ENCODE measurements at regions not wholly inside any gene's neighbourhood (a gene's known extent, or its start where the extent isn't known, plus 50 kb on each side); places are given as distances from the start of the nearest gene placed in this dataset.

DNA sequence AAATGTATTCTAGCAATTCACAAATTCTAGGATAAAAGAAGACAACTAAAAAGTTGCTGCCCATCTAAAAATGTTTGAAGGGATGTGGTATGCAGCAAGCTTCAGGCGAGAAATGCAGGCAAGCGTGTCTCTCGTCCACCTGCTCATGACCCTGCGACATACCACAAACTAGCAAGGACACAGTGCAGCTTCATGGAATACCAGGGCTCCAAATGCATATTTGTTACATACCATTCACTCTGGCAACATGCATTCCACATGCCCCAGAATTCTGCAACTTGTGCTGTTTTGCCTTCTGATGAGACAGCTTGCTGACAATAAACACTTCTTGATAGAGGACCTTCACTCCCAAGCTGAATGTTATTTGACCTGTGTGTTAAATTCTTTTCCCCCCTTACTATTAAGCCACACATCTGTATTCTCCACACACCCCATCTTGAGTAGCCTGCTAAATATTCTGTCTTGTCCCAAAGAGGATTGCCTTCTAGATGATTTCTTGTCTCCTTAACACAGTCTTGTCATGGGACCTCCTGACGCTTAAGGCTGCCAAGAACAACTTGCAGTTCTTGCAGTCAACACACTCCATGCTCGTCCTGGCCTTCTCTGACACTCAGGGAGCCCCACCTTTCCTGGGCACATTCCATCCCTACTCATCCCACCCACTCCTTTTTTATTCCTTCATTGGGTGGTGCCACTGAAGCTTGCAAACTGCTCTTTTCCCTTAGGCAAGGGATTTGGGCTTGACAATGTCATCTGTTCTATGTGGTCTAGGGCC is 340.5 kb downstream of the PIK3R1 start:
- Histone ChIP-seq H3K4me2 (ENCODE audit: low read length) (no peak overlapping the region), H3K27ac (ENCODE audit: low read depth, low read length) (no peak overlapping the region), H3K4me3 (ENCODE audit: low read length) (no peak overlapping the region), H3K27me3 (ENCODE audit: control insufficient read depth, low read length) (no peaks in the 10 kb centered on the region), H4K20me1 (ENCODE audit: control insufficient read depth, insufficient read depth, low read depth, low read length) (no peaks in the 10 kb centered on the region), H3K4me1 (ENCODE audit: control insufficient read depth, low read length) (no peaks in the 10 kb centered on the region), H3F3A (ENCODE audit: control insufficient read depth, insufficient read depth) (no peaks in the 10 kb centered on the region), H3K9me3 (ENCODE audit: control insufficient read depth, insufficient read depth, low read length) (peaks cover 20% of the 10 kb centered on the region), H3K79me2 (ENCODE audit: control insufficient read depth, low read length) (no peaks in the 10 kb centered on the region), H3K36me3 (ENCODE audit: control insufficient read depth, low read length) (no peaks in the 10 kb centered on the region), H3K9me2 (replicated peaks; ENCODE audit: control insufficient read depth, low read length) (no peaks in the 10 kb centered on the region)
- no peak for TF ChIP-seq EZH2phosphoT487 (IDR thresholded peaks at IDR 0.05; ENCODE audit: borderline replicate concordance, low read length)
- no peak for TF ChIP-seq CTCF (IDR thresholded peaks at IDR 0.05; ENCODE audit: low read depth, low read length, poor library complexity, severe bottlenecking)

DNA sequence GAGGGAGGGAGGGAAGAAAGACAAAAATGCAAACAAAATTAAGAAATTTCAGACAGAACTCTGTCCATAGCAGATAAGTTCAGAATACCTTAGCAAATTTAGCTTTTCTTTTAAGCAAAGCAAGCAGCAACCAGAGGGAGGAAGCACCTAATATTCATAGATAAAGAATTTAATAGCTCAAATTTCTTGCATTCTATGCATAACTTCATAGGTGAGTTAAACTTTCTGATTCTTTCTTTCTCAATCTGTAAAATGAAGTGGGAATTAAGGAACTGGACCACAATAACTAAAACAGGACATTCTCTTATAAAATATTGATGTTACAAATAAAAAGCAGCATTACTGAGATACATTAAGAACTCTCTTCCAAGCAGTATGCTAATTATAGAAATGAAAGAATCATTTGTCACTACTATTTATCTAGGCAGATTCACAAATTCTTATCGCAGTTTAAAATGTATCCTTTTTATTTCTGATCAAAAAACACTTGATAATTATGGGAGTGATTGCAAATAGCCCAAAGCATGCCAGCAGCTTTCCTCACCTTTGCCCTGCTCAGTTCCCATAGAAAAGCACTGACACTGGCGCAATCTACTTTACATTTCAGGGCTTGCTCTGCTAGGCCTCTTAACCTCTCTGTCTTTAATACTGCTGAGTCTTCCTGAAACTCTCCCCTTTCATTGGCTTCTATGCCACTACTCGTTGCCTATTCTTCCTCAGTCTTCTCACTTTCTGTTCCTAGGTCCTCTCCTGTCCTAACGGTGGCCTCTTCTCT is 341.8 kb downstream of the PIK3R1 start:
- Histone ChIP-seq H3K4me1 (ENCODE audit: control insufficient read depth, low read length) (peaks cover 3% of the 10 kb centered on the region; the same call in 1 of the 2 replicates), H3K36me3 (ENCODE audit: control insufficient read depth, low read length) (no peaks in the 10 kb centered on the region), H4K20me1 (ENCODE audit: control insufficient read depth, insufficient read depth, low read depth, low read length) (no peaks in the 10 kb centered on the region), H3K27ac (ENCODE audit: low read depth, low read length) (no peak overlapping the region), H3K9me2 (replicated peaks; ENCODE audit: control insufficient read depth, low read length) (no peaks in the 10 kb centered on the region), H3K79me2 (ENCODE audit: control insufficient read depth, low read length) (no peaks in the 10 kb centered on the region), H3K4me3 (ENCODE audit: low read length) (no peak overlapping the region), H3F3A (ENCODE audit: control insufficient read depth, insufficient read depth) (no peaks in the 10 kb centered on the region), H3K27me3 (ENCODE audit: control insufficient read depth, low read length) (no peaks in the 10 kb centered on the region), H3K9me3 (ENCODE audit: control insufficient read depth, insufficient read depth, low read length) (peaks cover 20% of the 10 kb centered on the region), H3K4me2 (ENCODE audit: low read length) (no peak overlapping the region)
- TF ChIP-seq EZH2phosphoT487 (IDR thresholded peaks at IDR 0.05; ENCODE audit: borderline replicate concordance, low read length) = no peak
- no peak for TF ChIP-seq CTCF (IDR thresholded peaks at IDR 0.05; ENCODE audit: low read depth, low read length, poor library complexity, severe bottlenecking)

- H3K36me3 ChIP-seq (ENCODE audit: control insufficient read depth, low read length) = no peaks in the 10 kb centered on the region
- no peaks in the 10 kb centered on the region for H3K9me2 ChIP-seq (replicated peaks; ENCODE audit: control insufficient read depth, low read length)
- no peaks in the 10 kb centered on the region for H4K20me1 ChIP-seq (ENCODE audit: control insufficient read depth, insufficient read depth, low read depth, low read length)
- H3F3A ChIP-seq (ENCODE audit: control insufficient read depth, insufficient read depth) = no peaks in the 10 kb centered on the region
- H3K9me3 ChIP-seq (ENCODE audit: control insufficient read depth, insufficient read depth, low read length) = peaks cover 22% of the 10 kb centered on the region
- TF ChIP-seq CTCF (IDR thresholded peaks at IDR 0.05; ENCODE audit: low read depth, low read length, poor library complexity, severe bottlenecking) = no peak
- no peak for TF ChIP-seq EZH2phosphoT487 (IDR thresholded peaks at IDR 0.05; ENCODE audit: borderline replicate concordance, low read length)
- no peak overlapping the region for H3K4me3 ChIP-seq (ENCODE audit: low read length)
- no peaks in the 10 kb centered on the region for H3K79me2 ChIP-seq (ENCODE audit: control insufficient read depth, low read length)
- no peak overlapping the region for H3K4me2 ChIP-seq (ENCODE audit: low read length)
- no peak overlapping the region for H3K27ac ChIP-seq (ENCODE audit: low read depth, low read length)
- H3K4me1 ChIP-seq (ENCODE audit: control insufficient read depth, low read length) = peaks cover 28% of the 10 kb centered on the region
- no peaks in the 10 kb centered on the region for H3K27me3 ChIP-seq (ENCODE audit: control insufficient read depth, low read length)
These were observed 346.8 kb downstream of the PIK3R1 start for GRCh38 chr5:68562308-68562707.

All from DOHH2 (cell line).